Right atrium auricular region (tissue), 2 donors: ENCODE measurements at regions not wholly inside any gene's neighbourhood (a gene's known extent, or its start where the extent isn't known, plus 50 kb on each side); places are given as distances from the start of the nearest gene placed in this dataset.

Source experiments
- DNase-seq: peaks from one replicate; pipeline ENCODE4 v3.0.0-alpha.2; 2019; ENCODE audit warnings: low spot score
- H3K27ac ChIP-seq, 2 donors: fragments of 200-600 bp; sonication (generic); 1 replicate in 1 of 2; 2 replicates in 1 of 2; pipeline ENCODE4 v1.5.1; 2016 to 2019
- H3K27me3 ChIP-seq, 2 donors: fragments of 200-600 bp; sonication (generic); one replicate each; pipeline versions ENCODE4 v1.5.1 to v1.6.0; 2017 to 2019
- H3K36me3 ChIP-seq: fragments of 200-600 bp; sonication (generic); one replicate; pipeline ENCODE4 v1.5.1; 2016
- H3K4me1 ChIP-seq, 2 donors: fragments of 200-600 bp; sonication (generic); one replicate each; pipeline versions ENCODE4 v1.5.1 to v1.6.0; 2017 to 2019
- H3K4me3 ChIP-seq, 2 donors: fragments of 200-600 bp; sonication (generic); 1 replicate in 1 of 2; 2 replicates in 1 of 2; pipeline ENCODE4 v1.5.1; 2017 to 2019; ENCODE audit warnings: mild to moderate bottlenecking in 1 of 2, moderate library complexity in 1 of 2
- H3K9me3 ChIP-seq, 2 donors: fragments of 200-600 bp; sonication (generic); one replicate each; pipeline ENCODE4 v1.5.1; 2019
- TF ChIP-seq, protein P1 (sequence below), 2 donors: fragments of 200-600 bp; sonication (generic); IDR thresholded peaks; one replicate each; pipeline ENCODE4 v1.5.1; 2019; ENCODE audit warnings: antibody characterized with exemption in 2 of 2

DNA sequence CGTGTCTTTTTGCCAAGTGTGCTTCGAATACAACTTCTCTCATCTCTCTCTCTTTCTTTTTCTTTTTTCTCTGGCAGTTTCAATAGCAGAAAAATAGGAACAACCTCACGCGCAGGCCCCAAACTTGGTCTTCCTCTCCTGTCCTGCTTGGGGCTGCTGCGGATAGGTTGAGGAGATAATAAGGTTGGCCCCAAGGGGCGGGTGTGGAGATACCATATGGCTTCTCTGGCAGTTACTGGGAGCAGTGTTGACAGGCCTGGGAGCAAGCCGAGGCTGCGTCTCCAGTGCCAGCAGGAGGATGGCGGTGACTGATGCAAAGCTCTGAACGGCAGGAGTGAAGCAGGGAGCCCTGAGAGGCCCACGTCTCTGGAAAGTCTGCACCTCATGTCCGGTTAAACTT lies 89.5 kb upstream of the MANSC4 start:
- H3K27ac ChIP-seq: peak overlapping the region in 1 of 2 donors; percentile 12
- DNase-seq: peak; percentile 62
- peaks cover 0 to 5% of the 10 kb centered on the region in 2 donors for H3K4me1 ChIP-seq
- H3K4me3 ChIP-seq: no peak overlapping the region
- no peaks in the 10 kb centered on the region for H3K36me3 ChIP-seq
- H3K27me3 ChIP-seq: no peaks in the 10 kb centered on the region
- TF ChIP-seq, protein P1, sequence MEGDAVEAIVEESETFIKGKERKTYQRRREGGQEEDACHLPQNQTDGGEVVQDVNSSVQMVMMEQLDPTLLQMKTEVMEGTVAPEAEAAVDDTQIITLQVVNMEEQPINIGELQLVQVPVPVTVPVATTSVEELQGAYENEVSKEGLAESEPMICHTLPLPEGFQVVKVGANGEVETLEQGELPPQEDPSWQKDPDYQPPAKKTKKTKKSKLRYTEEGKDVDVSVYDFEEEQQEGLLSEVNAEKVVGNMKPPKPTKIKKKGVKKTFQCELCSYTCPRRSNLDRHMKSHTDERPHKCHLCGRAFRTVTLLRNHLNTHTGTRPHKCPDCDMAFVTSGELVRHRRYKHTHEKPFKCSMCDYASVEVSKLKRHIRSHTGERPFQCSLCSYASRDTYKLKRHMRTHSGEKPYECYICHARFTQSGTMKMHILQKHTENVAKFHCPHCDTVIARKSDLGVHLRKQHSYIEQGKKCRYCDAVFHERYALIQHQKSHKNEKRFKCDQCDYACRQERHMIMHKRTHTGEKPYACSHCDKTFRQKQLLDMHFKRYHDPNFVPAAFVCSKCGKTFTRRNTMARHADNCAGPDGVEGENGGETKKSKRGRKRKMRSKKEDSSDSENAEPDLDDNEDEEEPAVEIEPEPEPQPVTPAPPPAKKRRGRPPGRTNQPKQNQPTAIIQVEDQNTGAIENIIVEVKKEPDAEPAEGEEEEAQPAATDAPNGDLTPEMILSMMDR (IDR thresholded peaks at IDR 0.05): no peak
- no peaks in the 10 kb centered on the region for H3K9me3 ChIP-seq

DNA sequence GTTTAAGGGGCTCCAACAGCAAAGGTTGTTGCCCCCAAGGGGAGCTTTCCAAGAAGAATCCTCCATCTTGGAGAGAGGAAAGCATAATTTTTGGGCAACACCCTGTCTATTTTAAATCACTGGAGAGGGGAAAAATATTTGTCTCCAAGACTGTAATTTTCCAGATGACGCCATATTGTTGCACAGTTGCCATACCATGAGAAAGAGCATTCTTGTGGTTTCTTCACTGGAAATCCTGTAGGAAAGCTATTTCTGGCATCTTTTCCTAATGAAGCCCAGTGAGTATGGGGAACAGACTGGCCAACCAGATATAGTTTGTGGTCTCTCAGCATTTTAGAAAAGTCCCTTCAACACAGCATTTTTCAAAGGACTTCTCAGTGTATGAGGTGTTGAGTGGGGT lies 88.1 kb upstream of the MANSC4 start:
- no peak overlapping the region for H3K4me3 ChIP-seq
- no peaks in the 10 kb centered on the region for H3K27me3 ChIP-seq
- TF ChIP-seq, protein P1 (IDR thresholded peaks at IDR 0.05): no peak
- no peaks in the 10 kb centered on the region for H3K9me3 ChIP-seq
- H3K36me3 ChIP-seq: no peaks in the 10 kb centered on the region
- no peak for DNase-seq
- peaks cover 0 to 5% of the 10 kb centered on the region in 2 donors for H3K4me1 ChIP-seq
- H3K27ac ChIP-seq: no peak overlapping the region

DNA sequence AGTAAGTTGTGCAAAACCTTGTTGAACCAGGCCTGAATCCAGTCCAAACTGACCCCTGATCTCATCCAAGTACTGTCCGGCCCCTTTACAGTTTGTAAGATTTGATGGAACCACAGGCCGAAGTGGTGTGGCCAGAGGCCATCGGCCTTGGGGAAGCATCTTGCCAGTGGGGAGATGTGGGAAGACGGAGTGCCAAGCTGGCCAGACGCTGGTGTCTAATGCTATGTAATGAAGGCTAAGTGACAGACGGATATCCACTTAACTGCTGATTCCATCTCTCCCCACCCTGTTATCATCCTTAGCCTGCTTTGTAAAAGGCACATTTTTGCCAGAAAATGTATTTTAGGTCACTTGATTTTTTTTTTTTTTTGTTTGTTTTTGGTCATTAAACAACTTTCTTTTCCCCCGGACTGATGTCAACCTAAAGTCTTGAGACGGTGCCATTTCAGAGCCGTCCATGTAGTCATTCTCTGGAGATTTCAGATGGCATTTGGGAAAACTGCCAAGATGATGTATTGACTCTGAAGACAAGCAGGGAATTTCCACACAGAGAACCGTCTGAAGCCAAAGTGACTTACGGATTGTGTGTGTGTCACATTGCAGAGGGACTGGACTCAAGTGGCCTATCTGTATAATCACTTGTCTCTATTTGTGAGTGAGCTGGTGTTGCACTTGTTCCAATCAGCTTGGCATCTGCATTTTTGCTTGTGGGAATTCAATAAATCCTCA lies 86.5 kb upstream of the MANSC4 start:
- no peaks in the 10 kb centered on the region for H3K27me3 ChIP-seq
- H3K9me3 ChIP-seq: no peaks in the 10 kb centered on the region
- H3K27ac ChIP-seq: no peak overlapping the region
- no peak for DNase-seq
- peaks cover 0 to 5% of the 10 kb centered on the region in 2 donors for H3K4me1 ChIP-seq
- no peak overlapping the region for H3K4me3 ChIP-seq
- no peaks in the 10 kb centered on the region for H3K36me3 ChIP-seq
- TF ChIP-seq, protein P1 (IDR thresholded peaks at IDR 0.05): no peak

DNA sequence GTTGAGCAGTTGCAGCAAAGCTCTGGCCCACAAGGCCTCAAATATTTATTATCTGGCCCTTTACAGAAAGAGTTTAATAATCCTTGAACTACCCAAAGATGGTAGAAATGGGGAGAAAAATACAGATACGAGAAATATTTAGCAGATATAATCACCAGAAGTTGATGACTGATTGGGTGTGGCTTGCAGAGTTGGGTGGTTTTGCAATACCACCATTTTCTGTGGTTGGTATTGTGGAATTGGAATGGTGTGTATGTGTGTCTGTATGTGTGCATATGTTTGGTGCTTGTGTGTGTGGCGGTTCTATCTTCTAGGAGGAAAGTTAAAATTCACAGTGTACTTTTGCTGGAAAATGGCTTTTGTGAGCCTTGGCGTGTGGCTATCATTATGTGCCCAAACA lies 85.4 kb upstream of the MANSC4 start:
- Histone ChIP-seq H3K4me3 (no peak overlapping the region), H3K27ac (no peak overlapping the region), H3K4me1 (peaks cover 0 to 5% of the 10 kb centered on the region in 2 donors), H3K9me3 (no peaks in the 10 kb centered on the region), H3K36me3 (no peaks in the 10 kb centered on the region), H3K27me3 (no peaks in the 10 kb centered on the region)
- TF ChIP-seq, protein P1 (IDR thresholded peaks at IDR 0.05): no peak
- DNase-seq: no peak

DNA sequence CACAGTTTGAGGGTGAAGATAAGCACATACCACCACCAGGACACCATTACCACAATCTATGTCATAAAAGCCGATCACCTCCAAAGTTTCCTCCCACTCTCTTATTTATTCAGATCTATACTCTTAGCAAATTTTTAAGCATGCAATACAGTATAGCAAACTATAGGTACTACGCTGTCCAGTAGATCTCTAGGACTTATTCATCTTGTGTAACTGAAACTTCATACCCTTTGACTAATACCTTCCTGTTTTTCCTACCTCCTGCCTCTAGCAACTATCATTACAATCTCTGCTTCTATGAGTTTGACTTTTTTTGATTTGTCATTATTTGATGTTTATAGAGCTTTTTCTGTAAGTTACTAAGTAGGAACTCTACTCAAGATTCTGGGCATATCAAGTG lies 84.5 kb upstream of the MANSC4 start:
- DNase-seq: no peak
- TF ChIP-seq, protein P1 (IDR thresholded peaks at IDR 0.05): no peak

DNA sequence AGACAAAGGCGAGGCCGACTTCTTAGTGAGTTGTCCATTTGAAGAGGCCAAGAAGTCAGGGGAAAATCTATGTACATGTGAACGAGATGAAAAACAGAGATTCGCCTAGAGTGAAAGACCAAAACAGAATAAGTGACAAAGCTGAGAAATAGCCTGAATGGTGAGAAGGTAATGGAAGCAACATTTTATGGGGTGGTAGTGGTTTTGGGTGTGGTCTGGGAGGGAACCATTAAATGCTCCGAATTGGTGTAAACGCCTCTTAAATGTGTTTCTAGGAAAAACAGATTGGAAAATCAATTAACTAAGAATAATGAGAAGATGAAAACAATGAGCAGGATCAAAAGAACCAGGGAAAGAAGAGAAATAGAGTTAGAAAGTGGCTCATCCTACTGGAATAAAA lies 83.8 kb upstream of the MANSC4 start:
- no peak for DNase-seq
- no peak overlapping the region for H3K4me3 ChIP-seq
- H3K9me3 ChIP-seq: no peaks in the 10 kb centered on the region
- peaks cover 0 to 5% of the 10 kb centered on the region in 2 donors for H3K4me1 ChIP-seq
- no peak overlapping the region for H3K27ac ChIP-seq
- H3K27me3 ChIP-seq: no peaks in the 10 kb centered on the region
- H3K36me3 ChIP-seq: no peaks in the 10 kb centered on the region
- TF ChIP-seq, protein P1 (IDR thresholded peaks at IDR 0.05): no peak

More for the DNA sequence above, 84.5 kb upstream of the MANSC4 start:
- no peaks in the 10 kb centered on the region for H3K36me3 ChIP-seq
- no peak overlapping the region for H3K4me3 ChIP-seq
- no peaks in the 10 kb centered on the region for H3K27me3 ChIP-seq
- peaks cover 0 to 5% of the 10 kb centered on the region in 2 donors for H3K4me1 ChIP-seq
- H3K9me3 ChIP-seq: no peaks in the 10 kb centered on the region
- H3K27ac ChIP-seq: no peak overlapping the region
